NB4 (cell line): ENCODE measurements at regions not wholly inside any gene's neighbourhood (a gene's known extent, or its start where the extent isn't known, plus 50 kb on each side); places are given as distances from the start of the nearest gene placed in this dataset.

Experiments used
- CTCF ChIP-seq: IDR thresholded peaks from one replicate; pipeline ENCODE4 v1.5.1; 2012; ENCODE audit warnings: low read depth, low read length
- MAX ChIP-seq: IDR thresholded peaks from 2 replicates; pipeline ENCODE4 v1.6.1; 2011; ENCODE audit warnings: low read depth, low read length
- MYC ChIP-seq: IDR thresholded peaks from 2 replicates; pipeline ENCODE4 v1.6.1; 2011; ENCODE audit warnings: low read depth, low read length
- POLR2A ChIP-seq: IDR thresholded peaks from 2 replicates; pipeline ENCODE4 v1.6.1; 2011; ENCODE audit warnings: mild to moderate bottlenecking; ENCODE audit not compliant: insufficient read length; ENCODE audit errors: extremely low read depth

GRCh38 chr7:116393654-116394053, 105.9 kb upstream of the CAV2 start:
- TF ChIP-seq MAX: no peak
- TF ChIP-seq MYC: no peak
- no peak for TF ChIP-seq CTCF
- no peak for TF ChIP-seq POLR2A
